GM12874 (cell line): ENCODE measurements at regions not wholly inside any gene's neighbourhood (a gene's known extent, or its start where the extent isn't known, plus 50 kb on each side); places are given as distances from the start of the nearest gene placed in this dataset.

Experiments
- TF ChIP-seq, protein P1 (sequence below): IDR thresholded peaks from 2 replicates; pipeline ENCODE4 v1.5.1; 2011; ENCODE audit warnings: low read depth, mild to moderate bottlenecking, control low read depth, low read length, moderate library complexity; ENCODE audit not compliant: insufficient read depth

DNA sequence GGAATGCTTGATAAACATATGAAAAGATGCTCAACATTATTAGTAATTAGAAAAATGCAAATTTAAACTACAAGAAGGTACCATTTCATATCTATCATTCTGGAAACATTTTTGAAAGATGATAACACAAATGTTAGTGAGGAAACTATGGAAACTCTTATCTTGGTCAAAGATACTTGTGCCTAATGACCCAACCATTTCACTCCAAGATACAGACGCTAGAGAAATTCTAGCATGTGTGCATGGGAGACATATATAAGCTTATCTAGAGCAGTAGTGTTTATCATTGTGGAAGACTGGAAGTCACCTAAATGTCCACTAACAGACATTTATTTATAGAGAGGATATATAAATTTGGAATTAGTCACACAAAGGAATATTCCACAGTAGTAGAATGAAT, 143.1 kb upstream of the HMGA2 start:
- TF ChIP-seq, protein P1, sequence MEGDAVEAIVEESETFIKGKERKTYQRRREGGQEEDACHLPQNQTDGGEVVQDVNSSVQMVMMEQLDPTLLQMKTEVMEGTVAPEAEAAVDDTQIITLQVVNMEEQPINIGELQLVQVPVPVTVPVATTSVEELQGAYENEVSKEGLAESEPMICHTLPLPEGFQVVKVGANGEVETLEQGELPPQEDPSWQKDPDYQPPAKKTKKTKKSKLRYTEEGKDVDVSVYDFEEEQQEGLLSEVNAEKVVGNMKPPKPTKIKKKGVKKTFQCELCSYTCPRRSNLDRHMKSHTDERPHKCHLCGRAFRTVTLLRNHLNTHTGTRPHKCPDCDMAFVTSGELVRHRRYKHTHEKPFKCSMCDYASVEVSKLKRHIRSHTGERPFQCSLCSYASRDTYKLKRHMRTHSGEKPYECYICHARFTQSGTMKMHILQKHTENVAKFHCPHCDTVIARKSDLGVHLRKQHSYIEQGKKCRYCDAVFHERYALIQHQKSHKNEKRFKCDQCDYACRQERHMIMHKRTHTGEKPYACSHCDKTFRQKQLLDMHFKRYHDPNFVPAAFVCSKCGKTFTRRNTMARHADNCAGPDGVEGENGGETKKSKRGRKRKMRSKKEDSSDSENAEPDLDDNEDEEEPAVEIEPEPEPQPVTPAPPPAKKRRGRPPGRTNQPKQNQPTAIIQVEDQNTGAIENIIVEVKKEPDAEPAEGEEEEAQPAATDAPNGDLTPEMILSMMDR, result no peak

DNA sequence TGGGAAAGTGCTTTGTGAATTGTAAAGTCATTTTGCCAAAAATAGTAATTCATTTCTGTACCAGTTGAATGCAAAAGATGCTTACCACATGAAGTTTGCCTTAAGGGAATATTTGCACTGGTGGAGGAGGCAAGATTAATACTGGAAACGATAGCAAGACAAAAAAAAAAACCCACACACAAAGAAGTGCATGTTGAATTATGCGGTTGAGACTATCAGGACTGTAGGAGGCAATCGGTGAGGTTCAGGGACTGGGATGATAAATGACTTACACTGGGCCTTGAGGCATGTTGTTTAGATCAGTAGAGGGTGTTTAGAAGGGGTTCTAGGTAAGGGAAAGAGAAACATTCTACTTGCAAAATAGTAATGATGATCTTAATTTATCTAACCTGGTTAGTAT, 142.2 kb upstream of the HMGA2 start:
- TF ChIP-seq, protein P1, result no peak

DNA sequence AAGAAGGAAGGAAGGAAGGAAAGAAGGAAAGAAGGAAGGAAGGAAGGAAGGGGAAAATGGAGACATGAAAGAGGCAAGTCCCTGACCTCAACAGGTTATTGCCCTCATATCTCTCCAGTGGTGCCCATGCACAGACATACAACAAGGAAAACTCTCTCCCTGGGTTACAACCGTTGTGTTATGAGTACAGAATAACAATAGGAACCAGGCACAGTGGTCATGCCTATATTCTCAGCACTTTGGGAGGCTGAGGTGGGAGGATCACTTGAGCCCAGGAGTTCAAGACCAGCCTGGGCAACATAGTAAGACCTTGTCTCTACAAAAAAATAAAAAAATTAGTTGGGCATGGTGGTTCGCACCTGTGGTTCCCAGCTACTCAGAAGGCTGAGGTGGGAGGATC, 139.4 kb upstream of the HMGA2 start:
- TF ChIP-seq, protein P1, result no peak

DNA sequence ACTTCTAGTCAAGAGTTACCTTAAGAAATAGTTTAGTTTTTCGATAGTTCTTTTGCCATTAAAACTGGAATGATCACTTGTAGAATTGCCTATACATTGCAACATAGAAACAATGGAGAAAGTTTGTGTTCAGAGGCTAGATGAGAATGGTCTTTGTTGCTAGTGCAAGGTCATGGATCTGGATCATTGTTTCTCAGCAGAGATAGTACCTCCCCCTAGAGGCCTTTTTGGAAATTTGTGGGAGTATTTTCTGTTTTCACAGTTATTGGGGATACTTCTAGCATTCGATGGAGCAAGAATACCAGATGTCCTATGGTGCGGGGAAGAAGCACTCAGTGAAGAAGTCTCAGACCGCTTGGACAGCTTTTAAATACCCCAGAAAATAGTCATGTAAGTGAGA, 138.8 kb upstream of the HMGA2 start:
- TF ChIP-seq, protein P1, result peak; percentile 35; the same call in 1 of the 2 replicates

DNA sequence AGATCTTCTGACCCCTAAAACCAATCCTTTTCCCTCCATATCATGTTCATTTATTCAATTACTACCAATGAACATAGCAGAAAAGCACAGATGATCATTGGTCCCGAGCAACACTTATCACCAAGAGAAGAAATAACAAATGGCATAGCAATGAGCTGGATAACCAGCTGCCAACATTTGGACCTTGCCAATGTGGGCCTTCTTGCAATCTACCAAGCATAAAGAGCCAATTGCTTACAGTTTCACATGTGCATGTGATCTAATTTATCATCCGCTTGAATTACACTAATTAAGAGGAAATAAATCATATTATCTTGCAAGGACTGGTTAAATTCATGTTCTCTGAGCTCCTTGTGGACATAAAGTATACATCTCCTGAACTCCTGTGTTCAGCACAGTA, 134.8 kb upstream of the HMGA2 start:
- TF ChIP-seq, protein P1, result no peak

DNA sequence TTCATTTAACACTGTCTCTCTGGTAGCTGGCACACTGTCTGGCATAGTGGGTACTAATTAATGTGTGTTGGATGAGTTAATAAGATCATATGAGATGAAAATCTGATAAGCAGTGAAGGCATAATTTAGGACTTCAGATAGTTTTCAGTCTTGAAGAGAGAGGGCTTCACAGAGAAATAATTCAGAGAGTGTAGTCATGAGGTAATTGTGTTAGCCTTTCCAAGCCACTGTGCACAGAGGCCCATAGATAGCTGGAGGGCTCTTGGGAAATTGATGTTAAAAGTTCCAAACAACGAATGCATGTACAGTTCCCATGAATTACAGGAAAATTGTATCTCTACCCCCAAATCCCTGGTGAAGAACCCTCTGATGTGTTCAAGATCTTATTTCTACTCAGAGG, 133.8 kb upstream of the HMGA2 start:
- TF ChIP-seq, protein P1, result no peak

DNA sequence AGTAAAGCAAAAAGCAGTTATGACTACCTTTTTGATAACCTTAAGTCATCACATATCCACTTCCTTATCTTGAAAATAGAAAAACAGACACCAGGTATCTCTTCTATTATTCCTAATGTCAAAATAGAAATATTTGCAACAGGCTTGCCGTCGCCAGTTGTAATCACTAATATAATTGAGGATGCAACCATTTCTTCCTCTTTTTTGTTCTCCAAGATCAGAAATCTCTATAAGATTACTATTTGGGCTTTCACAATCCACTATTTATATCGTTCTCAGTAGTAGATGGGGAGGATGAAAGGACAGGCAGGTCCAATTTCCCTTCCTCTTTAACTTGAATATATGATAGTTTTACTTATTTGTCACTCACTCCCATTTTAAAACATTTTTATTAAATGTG, 130.2 kb upstream of the HMGA2 start:
- TF ChIP-seq, protein P1, result no peak
